ENCODE measurements at regions not wholly inside any gene's neighbourhood (a gene's known extent, or its start where the extent isn't known, plus 50 kb on each side); places are given as distances from the start of the nearest gene placed in this dataset.

GRCh38 chr17:15168379-15168778 lies 96.7 kb downstream of the PMP22 start:
- H3K36me3 ChIP-seq (ENCODE audit: control insufficient read depth in 1 of 2, insufficient read depth in 2 of 2, low read length in 2 of 2): no peaks in the 10 kb centered on the region
- no peaks in the 10 kb centered on the region for H3K27me3 ChIP-seq (ENCODE audit: insufficient read depth, low read length)
- H3K4me1 ChIP-seq (ENCODE audit: control insufficient read depth in 1 of 2, insufficient read depth in 2 of 2, low read length in 2 of 2): peaks cover 0 to 3% of the 10 kb centered on the region in 2 experiments
- no CpG with 5 or more reads among the region's 4 CpGs for WGBS (ENCODE audit: extremely low coverage, insufficient coverage, insufficient read length)
- DNase-seq: no peak
- H2AK5ac ChIP-seq (ENCODE audit: low read length): no peak overlapping the region
- no peak overlapping the region for H3K4ac ChIP-seq (ENCODE audit: low read depth, low read length)
- no peak overlapping the region for H2BK12ac ChIP-seq (ENCODE audit: low read length)
- no peak overlapping the region for H2BK5ac ChIP-seq (ENCODE audit: low read depth, low read length, poor library complexity)
- no peak overlapping the region for H3K14ac ChIP-seq (ENCODE audit: low read length)
- no peaks in the 10 kb centered on the region for H3K79me2 ChIP-seq (ENCODE audit: control insufficient read depth, insufficient read depth, low read length, poor library complexity)
- H4K91ac ChIP-seq (ENCODE audit: low read depth, low read length): no peak overlapping the region
- peaks cover under 1% of the 10 kb centered on the region for H3K9me3 ChIP-seq (ENCODE audit: insufficient read depth, low read depth, low read length)
- no peak overlapping the region for H2BK120ac ChIP-seq (ENCODE audit: insufficient read depth, low read length, poor library complexity)
- no peak overlapping the region for H3K27ac ChIP-seq (ENCODE audit: low read depth, low read length)
- H3K23ac ChIP-seq (ENCODE audit: low read length): no peak overlapping the region
- H3K4me2 ChIP-seq (ENCODE audit: low read length): no peak overlapping the region
- no peak overlapping the region for H3K9ac ChIP-seq (ENCODE audit: low read length)
- no peak overlapping the region for H4K12ac ChIP-seq (ENCODE audit: low read depth, low read length)
- no peak overlapping the region for H3K4me3 ChIP-seq (ENCODE audit: low read depth, low read length)
- no peaks in the 10 kb centered on the region for H3K79me1 ChIP-seq (ENCODE audit: low read length)
- no peak overlapping the region for H4K8ac ChIP-seq (ENCODE audit: low read depth, low read length)
- no peak overlapping the region for H3K18ac ChIP-seq (ENCODE audit: low read length)
- H2AFZ ChIP-seq (ENCODE audit: insufficient read depth, low read length, poor library complexity): no peak overlapping the region

GRCh38 chr17:15161395-15161794 lies 103.7 kb downstream of the PMP22 start:
- H3K23ac ChIP-seq (ENCODE audit: low read length): no peak overlapping the region
- H4K12ac ChIP-seq (ENCODE audit: low read depth, low read length): no peak overlapping the region
- no peak overlapping the region for H4K8ac ChIP-seq (ENCODE audit: low read depth, low read length)
- no peak overlapping the region for H3K9ac ChIP-seq (ENCODE audit: low read length)
- H2BK12ac ChIP-seq (ENCODE audit: low read length): no peak overlapping the region
- H3K9me3 ChIP-seq (ENCODE audit: insufficient read depth, low read depth, low read length): no peaks in the 10 kb centered on the region
- DNase-seq: no peak
- no peak overlapping the region for H3K18ac ChIP-seq (ENCODE audit: low read length)
- no peak overlapping the region for H2BK120ac ChIP-seq (ENCODE audit: insufficient read depth, low read length, poor library complexity)
- H3K4me1 ChIP-seq (ENCODE audit: control insufficient read depth in 1 of 2, insufficient read depth in 2 of 2, low read length in 2 of 2): peaks cover 2 to 3% of the 10 kb centered on the region in 2 experiments
- no peak overlapping the region for H3K14ac ChIP-seq (ENCODE audit: low read length)
- H3K4ac ChIP-seq (ENCODE audit: low read depth, low read length): no peak overlapping the region
- no peak overlapping the region for H4K91ac ChIP-seq (ENCODE audit: low read depth, low read length)
- no peaks in the 10 kb centered on the region for H3K27me3 ChIP-seq (ENCODE audit: insufficient read depth, low read length)
- H2AK5ac ChIP-seq (ENCODE audit: low read length): no peak overlapping the region
- no peak overlapping the region for H2BK5ac ChIP-seq (ENCODE audit: low read depth, low read length, poor library complexity)
- no peak overlapping the region for H3K4me3 ChIP-seq (ENCODE audit: low read depth, low read length)
- H2AFZ ChIP-seq (ENCODE audit: insufficient read depth, low read length, poor library complexity): no peak overlapping the region
- no peak overlapping the region for H3K27ac ChIP-seq (ENCODE audit: low read depth, low read length)
- H3K79me1 ChIP-seq (ENCODE audit: low read length): no peaks in the 10 kb centered on the region
- no peak overlapping the region for H3K4me2 ChIP-seq (ENCODE audit: low read length)
- no peaks in the 10 kb centered on the region for H3K79me2 ChIP-seq (ENCODE audit: control insufficient read depth, insufficient read depth, low read length, poor library complexity)
- no peaks in the 10 kb centered on the region for H3K36me3 ChIP-seq (ENCODE audit: control insufficient read depth in 1 of 2, insufficient read depth in 2 of 2, low read length in 2 of 2)
- no CpG with 5 or more reads among the region's 7 CpGs for WGBS (ENCODE audit: extremely low coverage, insufficient coverage, insufficient read length)

- Histone ChIP-seq H3K9ac (ENCODE audit: low read length) (no peak overlapping the region), H3K36me3 (ENCODE audit: control insufficient read depth in 1 of 2, insufficient read depth in 2 of 2, low read length in 2 of 2) (no peaks in the 10 kb centered on the region), H4K12ac (ENCODE audit: low read depth, low read length) (no peak overlapping the region), H2AK5ac (ENCODE audit: low read length) (no peak overlapping the region), H2BK120ac (ENCODE audit: insufficient read depth, low read length, poor library complexity) (no peak overlapping the region), H3K27ac (ENCODE audit: low read depth, low read length) (no peak overlapping the region), H3K18ac (ENCODE audit: low read length) (no peak overlapping the region), H2BK12ac (ENCODE audit: low read length) (no peak overlapping the region), H3K9me3 (ENCODE audit: insufficient read depth, low read depth, low read length) (no peaks in the 10 kb centered on the region), H2AFZ (ENCODE audit: insufficient read depth, low read length, poor library complexity) (no peak overlapping the region), H3K4me3 (ENCODE audit: low read depth, low read length) (no peak overlapping the region), H4K91ac (ENCODE audit: low read depth, low read length) (no peak overlapping the region), H3K79me2 (ENCODE audit: control insufficient read depth, insufficient read depth, low read length, poor library complexity) (no peaks in the 10 kb centered on the region), H3K79me1 (ENCODE audit: low read length) (no peaks in the 10 kb centered on the region), H2BK5ac (ENCODE audit: low read depth, low read length, poor library complexity) (no peak overlapping the region), H3K4ac (ENCODE audit: low read depth, low read length) (no peak overlapping the region), H3K23ac (ENCODE audit: low read length) (no peak overlapping the region), H3K27me3 (ENCODE audit: insufficient read depth, low read length) (no peaks in the 10 kb centered on the region), H3K14ac (ENCODE audit: low read length) (no peak overlapping the region), H4K8ac (ENCODE audit: low read depth, low read length) (no peak overlapping the region), H3K4me2 (ENCODE audit: low read length) (no peak overlapping the region), H3K4me1 (ENCODE audit: control insufficient read depth in 1 of 2, insufficient read depth in 2 of 2, low read length in 2 of 2) (peaks cover 2 to 3% of the 10 kb centered on the region in 2 experiments)
- WGBS (ENCODE audit: extremely low coverage, insufficient coverage, insufficient read length): no CpG with 5 or more reads among the region's 5 CpGs
- DNase-seq: peak; percentile 42 to 44
These were observed 108.1 kb downstream of the PMP22 start for GRCh38 chr17:15157051-15157450.

GRCh38 chr17:15154618-15155017 lies 110.5 kb downstream of the PMP22 start:
- no peak overlapping the region for H4K8ac ChIP-seq (ENCODE audit: low read depth, low read length)
- H3K4me2 ChIP-seq (ENCODE audit: low read length): no peak overlapping the region
- H2AK5ac ChIP-seq (ENCODE audit: low read length): no peak overlapping the region
- no peaks in the 10 kb centered on the region for H3K9me3 ChIP-seq (ENCODE audit: insufficient read depth, low read depth, low read length)
- H4K12ac ChIP-seq (ENCODE audit: low read depth, low read length): no peak overlapping the region
- H3K79me1 ChIP-seq (ENCODE audit: low read length): no peaks in the 10 kb centered on the region
- no peaks in the 10 kb centered on the region for H3K27me3 ChIP-seq (ENCODE audit: insufficient read depth, low read length)
- no peaks in the 10 kb centered on the region for H3K79me2 ChIP-seq (ENCODE audit: control insufficient read depth, insufficient read depth, low read length, poor library complexity)
- no peak overlapping the region for H2BK5ac ChIP-seq (ENCODE audit: low read depth, low read length, poor library complexity)
- H4K91ac ChIP-seq (ENCODE audit: low read depth, low read length): no peak overlapping the region
- H3K4me3 ChIP-seq (ENCODE audit: low read depth, low read length): no peak overlapping the region
- H3K18ac ChIP-seq (ENCODE audit: low read length): no peak overlapping the region
- no peak overlapping the region for H3K9ac ChIP-seq (ENCODE audit: low read length)
- H2BK120ac ChIP-seq (ENCODE audit: insufficient read depth, low read length, poor library complexity): no peak overlapping the region
- DNase-seq: peak in 1 of 2 donors; percentile 40
- no peaks in the 10 kb centered on the region for H3K36me3 ChIP-seq (ENCODE audit: control insufficient read depth in 1 of 2, insufficient read depth in 2 of 2, low read length in 2 of 2)
- H2BK12ac ChIP-seq (ENCODE audit: low read length): no peak overlapping the region
- no peak overlapping the region for H2AFZ ChIP-seq (ENCODE audit: insufficient read depth, low read length, poor library complexity)
- H3K4me1 ChIP-seq (ENCODE audit: control insufficient read depth in 1 of 2, insufficient read depth in 2 of 2, low read length in 2 of 2): peaks cover 2 to 3% of the 10 kb centered on the region in 2 experiments
- no CpG with 5 or more reads among the region's 2 CpGs for WGBS (ENCODE audit: extremely low coverage, insufficient coverage, insufficient read length)
- no peak overlapping the region for H3K4ac ChIP-seq (ENCODE audit: low read depth, low read length)
- no peak overlapping the region for H3K14ac ChIP-seq (ENCODE audit: low read length)
- H3K27ac ChIP-seq (ENCODE audit: low read depth, low read length): no peak overlapping the region
- no peak overlapping the region for H3K23ac ChIP-seq (ENCODE audit: low read length)
